Natural killer cell (primary cell): ENCODE measurements at regions not wholly inside any gene's neighbourhood (a gene's known extent, or its start where the extent isn't known, plus 50 kb on each side); places are given as distances from the start of the nearest gene placed in this dataset.

Experiments
- ATAC-seq, 3 donors: fragments of 150-1000 bp in 2 of 3; fragments of 200-7000 bp in 1 of 3; cut with Tn5 transposase; 1 replicate in 1 of 3; 2 replicates in 2 of 3; pipeline ENCODE4 v1.10.0; 2021; ENCODE audit warnings: mild to moderate bottlenecking in 2 of 3, moderate library complexity in 2 of 3
- DNase-seq, 2 donors: peaks; one replicate each; pipeline versions ENCODE4 v3.0.0 to v3.0.0-alpha.2; 2013 to 2021; ENCODE audit warnings: mixed read lengths in 1 of 2
- H3K27ac ChIP-seq: one replicate; pipeline ENCODE4 v1.5.1; 2013; ENCODE audit warnings: mild to moderate bottlenecking, low read length
- H3K27me3 ChIP-seq: one replicate; pipeline ENCODE4 v1.6.1; 2013; ENCODE audit warnings: low read length; ENCODE audit not compliant: control insufficient read depth, insufficient read depth
- H3K36me3 ChIP-seq: one replicate; pipeline ENCODE4 v1.6.1; 2013; ENCODE audit warnings: low read length; ENCODE audit not compliant: control insufficient read depth, insufficient read depth
- H3K4me1 ChIP-seq: one replicate; pipeline ENCODE4 v1.6.1; 2013; ENCODE audit warnings: low read length; ENCODE audit not compliant: control insufficient read depth, insufficient read depth
- H3K4me3 ChIP-seq: one replicate; pipeline ENCODE4 v1.5.1; 2013; ENCODE audit warnings: low read length
- H3K9me3 ChIP-seq: one replicate; pipeline ENCODE4 v1.6.1; 2013; ENCODE audit warnings: low read length; ENCODE audit not compliant: control insufficient read depth, insufficient read depth
- H3K27ac Mint-ChIP-seq, 2 donors: one replicate each; pipeline ENCODE4 v1.8.0; 2022; ENCODE audit warnings: mild to moderate bottlenecking in 2 of 2, mixed read lengths in 2 of 2, moderate library complexity in 1 of 2
- H3K27me3 Mint-ChIP-seq, 2 donors: one replicate each; pipeline ENCODE4 v1.8.0; 2022; ENCODE audit warnings: low read depth in 2 of 2, mixed read lengths in 2 of 2
- H3K36me3 Mint-ChIP-seq: one replicate; pipeline ENCODE4 v1.8.0; 2022; ENCODE audit warnings: mixed read lengths
- H3K4me1 Mint-ChIP-seq, 2 donors: one replicate each; pipeline ENCODE4 v1.8.0; 2022; ENCODE audit warnings: mixed read lengths in 2 of 2
- H3K4me3 Mint-ChIP-seq: one replicate; pipeline ENCODE4 v1.8.0; 2022; ENCODE audit warnings: mild to moderate bottlenecking, moderate library complexity, mixed read lengths
- H3K9me3 Mint-ChIP-seq, 2 donors: one replicate each; pipeline ENCODE4 v1.8.0; 2022; ENCODE audit warnings: mixed read lengths in 2 of 2
- CTCF ChIP-seq: fragments of 200-600 bp; IDR thresholded peaks from one replicate; pipeline ENCODE4 v1.8.0; 2022; ENCODE audit warnings: antibody characterized with exemption
- WGBS: methylation state at CpG from one replicate; pipeline ENCODE4 v1.1.7; 2013; ENCODE audit warnings: missing lambda C conversion rate; ENCODE audit not compliant: insufficient coverage; 5-methylcytosine and 5-hydroxymethylcytosine counted together
- intact Hi-C: fragments of 100-400 bp; cut with micrococcal nuclease; formaldehyde crosslinking; loops from one replicate; pipeline ENCODE4 v1.14.2; 2022

GRCh38 chr6:875012-875411 lies 182.1 kb upstream of the EXOC2 start:
- no peaks in the 10 kb centered on the region for H3K36me3 Mint-ChIP-seq
- Histone ChIP-seq H3K9me3 (no peaks in the 10 kb centered on the region), H3K27ac (no peak overlapping the region), H3K27me3 (no peaks in the 10 kb centered on the region), H3K4me1 (no peaks in the 10 kb centered on the region), H3K36me3 (no peaks in the 10 kb centered on the region), H3K4me3 (no peak overlapping the region)
- ATAC-seq (no peak), DNase-seq (no peak)
- no peak overlapping the region for H3K27ac Mint-ChIP-seq
- H3K27me3 Mint-ChIP-seq, result peaks cover 16 to 33% of the 10 kb centered on the region in 2 donors
- 71% methylated on average over 8 of the region's 8 CpGs for WGBS
- TF ChIP-seq CTCF, result no peak
- H3K9me3 Mint-ChIP-seq, result no peaks in the 10 kb centered on the region
- H3K4me1 Mint-ChIP-seq, result no peaks in the 10 kb centered on the region
- H3K4me3 Mint-ChIP-seq, result no peak overlapping the region
- intact Hi-C loops, result no loop called here

- Mint-ChIP-seq H3K9me3 (no peaks in the 10 kb centered on the region), H3K27me3 (peaks cover 12 to 28% of the 10 kb centered on the region in 2 donors), H3K27ac (no peak overlapping the region), H3K4me3 (no peak overlapping the region), H3K4me1 (no peaks in the 10 kb centered on the region), H3K36me3 (no peaks in the 10 kb centered on the region)
- Histone ChIP-seq H3K36me3 (no peaks in the 10 kb centered on the region), H3K27ac (no peak overlapping the region), H3K4me3 (no peak overlapping the region), H3K9me3 (no peaks in the 10 kb centered on the region), H3K27me3 (no peaks in the 10 kb centered on the region), H3K4me1 (no peaks in the 10 kb centered on the region)
- TF ChIP-seq CTCF, result no peak
- DNase-seq, result no peak
- intact Hi-C loops, result no loop called here
- WGBS, result 89% methylated on average over 9 of the region's 10 CpGs
- no peak for ATAC-seq
These were observed 179.7 kb upstream of the EXOC2 start for GRCh38 chr6:872570-873125.

GRCh38 chr6:871503-871902 lies 178.6 kb upstream of the EXOC2 start:
- Mint-ChIP-seq H3K27me3 (peaks cover 12 to 19% of the 10 kb centered on the region in 2 donors), H3K27ac (no peak overlapping the region), H3K4me1 (no peaks in the 10 kb centered on the region), H3K4me3 (no peak overlapping the region), H3K9me3 (no peaks in the 10 kb centered on the region), H3K36me3 (no peaks in the 10 kb centered on the region)
- intact Hi-C loops, result no loop called here
- H3K9me3 ChIP-seq, result no peaks in the 10 kb centered on the region
- DNase-seq, result no peak
- H3K27ac ChIP-seq, result no peak overlapping the region
- no peaks in the 10 kb centered on the region for H3K36me3 ChIP-seq
- no peak for ATAC-seq
- no peaks in the 10 kb centered on the region for H3K4me1 ChIP-seq
- no peak for TF ChIP-seq CTCF
- no peak overlapping the region for H3K4me3 ChIP-seq
- H3K27me3 ChIP-seq, result no peaks in the 10 kb centered on the region
- WGBS, result 91% methylated on average over 5 of the region's 6 CpGs

- Histone ChIP-seq H3K27me3 (no peaks in the 10 kb centered on the region), H3K27ac (no peak overlapping the region), H3K4me1 (no peaks in the 10 kb centered on the region), H3K4me3 (no peak overlapping the region), H3K9me3 (no peaks in the 10 kb centered on the region), H3K36me3 (no peaks in the 10 kb centered on the region)
- 76% methylated on average over 5 of the region's 5 CpGs for WGBS
- intact Hi-C loops, result no loop called here
- H3K36me3 Mint-ChIP-seq, result no peaks in the 10 kb centered on the region
- no peak for DNase-seq
- no peaks in the 10 kb centered on the region for H3K4me1 Mint-ChIP-seq
- no peak for ATAC-seq
- peaks cover 11 to 26% of the 10 kb centered on the region in 2 donors for H3K27me3 Mint-ChIP-seq
- TF ChIP-seq CTCF, result no peak
- H3K27ac Mint-ChIP-seq, result no peak overlapping the region
- no peak overlapping the region for H3K4me3 Mint-ChIP-seq
- no peaks in the 10 kb centered on the region for H3K9me3 Mint-ChIP-seq
These were observed 177.2 kb upstream of the EXOC2 start for GRCh38 chr6:870096-870495.
